ENCODE measurements at regions not wholly inside any gene's neighbourhood (a gene's known extent, or its start where the extent isn't known, plus 50 kb on each side); places are given as distances from the start of the nearest gene placed in this dataset.

- Histone ChIP-seq H4K20me1 (ENCODE audit: control insufficient read depth, insufficient read depth, low read length, poor library complexity, severe bottlenecking) (no peaks in the 10 kb centered on the region), H3K4me3 (ENCODE audit: control extremely low read depth in 1 of 5, extremely low read depth in 1 of 5, insufficient read depth in 1 of 5, low read depth in 2 of 5, low read length in 4 of 5) (no peak overlapping the region), H3K36me3 (replicated peaks in 1 of 2; ENCODE audit: control extremely low read depth in 1 of 2, control insufficient read depth in 1 of 2, extremely low read depth in 1 of 2, insufficient read depth in 2 of 2, low read length in 1 of 2) (no peaks in the 10 kb centered on the region), H3K9me3 (ENCODE audit: control extremely low read depth in 1 of 3, control insufficient read depth in 2 of 3, insufficient read depth in 1 of 3, low read length in 2 of 3) (peaks cover 2 to 8% (median 3%) of the 10 kb centered on the region in 3 donors), H3K27ac (ENCODE audit: low read length in 2 of 2) (no peak overlapping the region), H3K9ac (ENCODE audit: low read length) (no peak overlapping the region), H3K4me2 (replicated peaks; ENCODE audit: low read depth, low read length, poor library complexity, severe bottlenecking) (no peak overlapping the region), H3K79me2 (ENCODE audit: control insufficient read depth, insufficient read depth, low read length) (no peaks in the 10 kb centered on the region), H3K4me1 (ENCODE audit: control insufficient read depth in 2 of 2, insufficient read depth in 2 of 2, low read length in 2 of 2) (no peaks in the 10 kb centered on the region), H3K27me3 (replicated peaks in 1 of 4; ENCODE audit: control extremely low read depth in 1 of 4, control insufficient read depth in 3 of 4, insufficient read depth in 4 of 4, low read length in 3 of 4) (peaks cover 0 to 10% (median 4%) of the 10 kb centered on the region in 4 experiments), H2AFZ (ENCODE audit: insufficient read depth, low read depth, low read length, poor library complexity, severe bottlenecking) (no peak overlapping the region)
- intact Hi-C loops (cut with micrococcal nuclease), result no loop called here
- H3K4me1 Mint-ChIP-seq, result no peaks in the 10 kb centered on the region
- DNase-seq, result no peak
- H3K27ac Mint-ChIP-seq, result no peak overlapping the region
- H3K27me3 Mint-ChIP-seq, result peaks cover 18% of the 10 kb centered on the region
- ChIA-PET CTCF (no interaction called here), POLR2A (no interaction called here)
- TF ChIP-seq CTCF (IDR thresholded peaks at IDR 0.05) (no peak), EZH2 (IDR thresholded peaks at IDR 0.05; ENCODE audit: borderline replicate concordance, insufficient read depth, low read depth, low read length, poor library complexity, severe bottlenecking) (no peak)
- no peak for ATAC-seq (ENCODE audit: low read depth)
- no CpG with 5 or more reads among the region's 1 CpG for WGBS (ENCODE audit: insufficient coverage)
- no peak overlapping the region for H3K4me3 Mint-ChIP-seq
- H3K9me3 Mint-ChIP-seq (ENCODE audit: insufficient read depth), result peaks cover 5% of the 10 kb centered on the region
Observed at GRCh38 chr1:13900583-13900982, 200.6 kb downstream of the PRDM2 start.

- intact Hi-C loops (cut with micrococcal nuclease), result no loop called here
- Mint-ChIP-seq H3K27me3 (peaks cover 17% of the 10 kb centered on the region), H3K9me3 (ENCODE audit: insufficient read depth) (peaks cover 5% of the 10 kb centered on the region), H3K4me1 (no peaks in the 10 kb centered on the region), H3K27ac (no peak overlapping the region), H3K4me3 (no peak overlapping the region)
- H3K4me3 ChIP-seq (ENCODE audit: control extremely low read depth in 1 of 5, extremely low read depth in 1 of 5, insufficient read depth in 1 of 5, low read depth in 2 of 5, low read length in 4 of 5), result no peak overlapping the region
- H3K27ac ChIP-seq (ENCODE audit: low read length in 2 of 2), result no peak overlapping the region
- no peaks in the 10 kb centered on the region for H4K20me1 ChIP-seq (ENCODE audit: control insufficient read depth, insufficient read depth, low read length, poor library complexity, severe bottlenecking)
- no peak for TF ChIP-seq EZH2 (IDR thresholded peaks at IDR 0.05; ENCODE audit: borderline replicate concordance, insufficient read depth, low read depth, low read length, poor library complexity, severe bottlenecking)
- TF ChIP-seq CTCF (IDR thresholded peaks at IDR 0.05), result no peak
- WGBS (ENCODE audit: insufficient coverage), result 90% methylated on average over 4 of the region's 10 CpGs
- no peaks in the 10 kb centered on the region for H3K4me1 ChIP-seq (ENCODE audit: control insufficient read depth in 2 of 2, insufficient read depth in 2 of 2, low read length in 2 of 2)
- no peak overlapping the region for H3K4me2 ChIP-seq (replicated peaks; ENCODE audit: low read depth, low read length, poor library complexity, severe bottlenecking)
- ChIA-PET CTCF (no interaction called here), POLR2A (no interaction called here)
- H3K9me3 ChIP-seq (ENCODE audit: control extremely low read depth in 1 of 3, control insufficient read depth in 2 of 3, insufficient read depth in 1 of 3, low read length in 2 of 3), result peaks cover 2 to 8% (median 3%) of the 10 kb centered on the region in 3 donors
- no peak overlapping the region for H3K9ac ChIP-seq (ENCODE audit: low read length)
- H2AFZ ChIP-seq (ENCODE audit: insufficient read depth, low read depth, low read length, poor library complexity, severe bottlenecking), result no peak overlapping the region
- H3K27me3 ChIP-seq (replicated peaks in 1 of 4; ENCODE audit: control extremely low read depth in 1 of 4, control insufficient read depth in 3 of 4, insufficient read depth in 4 of 4, low read length in 3 of 4), result peaks cover 0 to 10% (median 4%) of the 10 kb centered on the region in 4 experiments
- H3K36me3 ChIP-seq (replicated peaks in 1 of 2; ENCODE audit: control extremely low read depth in 1 of 2, control insufficient read depth in 1 of 2, extremely low read depth in 1 of 2, insufficient read depth in 2 of 2, low read length in 1 of 2), result no peaks in the 10 kb centered on the region
- H3K79me2 ChIP-seq (ENCODE audit: control insufficient read depth, insufficient read depth, low read length), result no peaks in the 10 kb centered on the region
- ATAC-seq (ENCODE audit: low read depth) (no peak), DNase-seq (no peak)
Observed at GRCh38 chr1:13901039-13901438, 201.1 kb downstream of the PRDM2 start.

All from B cell (primary cell).